ENCODE measurements at regions not wholly inside any gene's neighbourhood (a gene's known extent, or its start where the extent isn't known, plus 50 kb on each side); places are given as distances from the start of the nearest gene placed in this dataset.
"Not testable (repeated sequence)": the region's sequence is repeated elsewhere in the genome, so short reads cannot be mapped to it uniquely, and the experiment has no call there.

DNA sequence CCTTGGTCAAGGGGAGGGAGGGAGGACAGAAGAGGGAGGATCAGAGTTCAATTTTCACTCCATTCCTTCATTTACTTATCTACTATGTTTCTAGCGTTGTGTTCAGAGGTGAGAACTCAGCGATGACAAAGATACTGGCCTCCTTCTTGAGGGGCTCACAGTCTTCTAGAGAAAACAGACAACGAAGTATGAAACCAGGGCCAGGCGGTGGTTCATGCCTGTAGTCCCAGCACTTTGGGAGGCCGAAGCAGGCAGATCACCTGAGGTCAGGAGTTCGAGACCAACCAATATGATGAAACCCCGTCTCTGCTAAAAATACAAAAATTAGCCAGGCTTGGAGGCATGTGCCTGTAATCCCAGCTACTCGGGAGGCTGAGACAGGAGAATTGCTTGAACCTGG is 277.4 kb downstream of the MYCN start:
- DNase-seq (ENCODE audit: low read depth): not testable (repeated sequence)

DNA sequence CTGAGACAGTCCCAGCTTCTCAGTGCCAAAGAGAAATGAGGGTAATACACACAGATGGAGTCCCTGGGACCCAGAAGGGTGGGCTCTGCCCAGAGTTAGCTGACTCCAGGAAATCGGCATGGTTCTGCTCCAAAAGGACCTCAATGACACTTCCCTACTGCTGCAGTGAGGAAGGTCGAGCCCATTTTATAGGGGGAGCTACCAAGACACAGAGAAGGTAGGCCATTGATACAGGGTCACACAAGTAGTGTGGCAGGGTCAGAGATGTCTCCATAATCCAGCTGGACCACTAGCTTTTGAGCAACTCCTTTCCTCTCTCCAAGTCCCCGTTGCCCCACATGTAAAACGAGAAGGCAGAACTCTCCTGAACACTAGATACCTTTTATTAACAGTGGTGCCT is 276.9 kb downstream of the MYCN start:
- no peak for DNase-seq (ENCODE audit: low read depth)

DNA sequence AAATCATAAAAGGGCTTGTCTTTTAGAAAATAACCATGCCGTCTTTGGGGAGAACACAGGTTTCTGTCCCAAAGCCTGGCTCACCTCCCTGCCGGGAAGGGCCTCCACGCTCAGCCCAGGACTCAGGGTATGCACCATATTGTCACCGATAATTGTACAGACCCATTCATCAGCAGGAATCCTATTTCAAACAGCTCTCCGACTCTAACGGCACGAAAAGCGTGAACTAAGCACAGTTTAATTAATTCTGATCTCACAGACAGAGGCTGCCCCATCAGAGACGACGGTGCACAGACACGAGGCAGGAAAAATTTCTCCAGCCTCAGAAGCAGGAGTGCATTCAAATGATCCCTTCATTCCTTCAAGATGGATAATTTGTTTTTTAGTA is 276.2 kb downstream of the MYCN start:
- no peak for DNase-seq (ENCODE audit: low read depth)

DNA sequence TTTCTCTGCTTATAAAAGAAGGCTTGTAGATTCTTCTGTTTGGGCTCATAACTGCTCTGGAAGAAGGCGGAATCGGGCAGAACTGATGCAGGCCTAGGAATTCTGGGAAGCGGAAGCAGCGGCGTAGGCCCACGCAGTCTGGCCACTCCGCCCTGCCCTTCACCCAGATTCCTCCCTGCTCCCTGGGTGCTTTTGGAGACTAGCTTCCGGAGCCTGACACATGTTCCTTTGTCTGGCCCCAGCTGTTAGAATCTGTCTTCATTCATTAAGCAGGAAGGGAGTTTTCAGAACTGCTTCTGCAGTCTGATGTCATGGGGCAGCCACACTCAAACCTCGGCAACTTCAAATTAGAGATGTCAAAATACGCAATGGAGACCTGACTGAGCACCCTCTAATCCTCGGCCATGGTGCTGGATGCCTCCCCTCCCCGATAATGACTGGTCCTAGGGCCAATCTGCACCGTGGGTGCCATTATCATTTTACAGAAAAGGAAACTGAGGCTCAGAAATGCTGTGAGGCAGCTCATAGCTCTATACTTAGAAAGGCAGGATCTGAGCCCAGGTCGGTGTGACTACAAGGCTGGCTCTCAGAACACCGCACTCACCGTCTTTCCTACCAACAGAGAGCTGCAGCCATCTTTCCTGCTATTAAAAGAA is 275.7 kb downstream of the MYCN start:
- no peak for DNase-seq (ENCODE audit: low read depth)

DNA sequence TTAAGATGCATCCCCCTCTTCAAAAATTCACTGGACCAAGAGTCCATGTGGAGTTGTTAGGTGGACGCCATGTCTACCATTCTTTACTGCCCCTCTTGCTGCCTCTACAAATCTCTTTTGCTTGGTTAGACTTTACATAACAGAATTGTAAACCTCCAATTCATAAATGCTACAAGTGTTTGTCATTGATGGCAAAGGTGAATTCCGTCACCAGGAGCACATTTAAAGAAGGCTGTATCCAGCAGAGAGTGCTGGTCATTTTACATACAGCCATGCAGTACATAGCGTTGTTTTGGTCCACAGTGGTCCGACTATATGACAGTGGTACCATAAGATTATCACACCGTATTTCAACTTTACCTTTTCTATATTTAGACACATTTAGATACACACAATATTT is 274.5 kb downstream of the MYCN start:
- DNase-seq (ENCODE audit: low read depth): no peak

DNA sequence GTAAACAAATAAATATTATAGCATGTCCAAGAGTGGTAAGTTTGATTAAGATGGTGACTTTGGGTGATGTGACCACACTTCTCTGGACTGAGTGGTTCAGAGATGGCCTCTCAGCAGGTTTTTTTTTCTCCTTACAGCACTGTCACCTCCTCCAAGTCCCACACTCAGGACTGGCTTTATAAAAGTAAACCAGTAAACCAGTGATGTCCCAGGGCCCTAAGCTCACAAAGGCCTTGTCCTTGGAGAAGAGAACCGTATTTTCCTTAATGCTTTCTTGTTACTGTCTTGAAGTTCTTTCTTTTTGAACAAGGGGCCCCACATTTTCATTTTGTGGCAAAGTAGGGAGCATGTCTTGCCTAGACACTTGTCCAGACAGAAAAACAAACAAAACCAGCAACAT is 274.0 kb downstream of the MYCN start:
- DNase-seq (ENCODE audit: low read depth): no peak

DNA sequence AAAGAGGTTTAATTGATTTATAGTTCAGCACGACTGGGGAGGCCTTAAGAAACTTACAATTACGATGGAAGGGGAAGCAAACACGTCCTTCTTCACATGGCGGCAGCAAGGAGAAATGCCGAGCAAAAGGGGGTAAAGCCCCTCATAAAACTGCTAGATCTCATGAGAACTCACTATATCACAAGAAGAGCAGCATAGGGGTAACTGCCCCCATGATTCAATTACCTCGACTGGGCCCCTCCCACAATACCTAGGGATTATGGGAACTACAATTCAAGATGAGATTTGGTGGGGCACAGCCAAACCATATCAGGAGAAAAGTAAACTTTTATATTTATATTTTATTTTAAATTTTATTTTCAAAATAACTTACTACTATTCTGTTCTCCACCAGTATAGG is 272.0 kb downstream of the MYCN start:
- DNase-seq (ENCODE audit: low read depth): no peak

DNA sequence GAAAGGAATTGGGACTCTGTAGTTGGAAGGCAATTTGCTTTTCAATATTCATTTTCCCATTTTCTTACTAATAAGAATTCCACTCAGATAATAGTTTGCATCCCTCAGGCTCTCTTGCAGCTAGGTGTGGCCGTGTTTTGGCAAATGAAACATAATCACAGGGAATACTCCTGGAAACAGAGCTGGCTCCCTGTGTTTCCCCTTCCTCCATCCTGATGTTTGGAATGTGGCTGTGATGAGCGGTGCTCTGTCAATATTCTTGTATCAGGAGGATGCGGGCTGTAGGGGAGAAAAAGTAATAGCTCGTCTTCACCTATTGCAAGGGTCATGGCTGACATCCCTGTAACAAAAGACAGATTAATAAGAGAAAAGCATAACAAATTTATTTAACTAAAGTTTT is 271.0 kb downstream of the MYCN start:
- no peak for DNase-seq (ENCODE audit: low read depth)

DNA sequence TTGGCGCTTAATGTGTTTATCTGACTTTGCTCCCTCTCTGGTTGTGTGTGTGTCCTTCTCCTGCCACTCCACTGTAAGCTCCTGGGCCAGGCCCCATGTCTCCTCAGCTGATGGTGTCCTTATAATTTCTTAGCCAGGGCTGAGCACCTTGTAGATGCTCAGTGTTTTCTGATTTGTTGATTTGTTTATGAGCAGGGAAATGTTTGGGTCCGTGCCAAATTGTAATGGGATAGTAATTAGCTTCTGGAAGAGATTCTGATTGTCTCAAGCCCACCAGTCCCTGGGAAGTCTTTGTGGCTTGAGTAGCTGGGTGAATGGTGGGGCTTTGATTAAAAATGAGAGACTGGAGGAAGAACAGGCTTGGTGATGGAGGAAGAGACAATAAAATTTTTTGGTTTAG is 270.5 kb downstream of the MYCN start:
- DNase-seq (ENCODE audit: low read depth): no peak

DNA sequence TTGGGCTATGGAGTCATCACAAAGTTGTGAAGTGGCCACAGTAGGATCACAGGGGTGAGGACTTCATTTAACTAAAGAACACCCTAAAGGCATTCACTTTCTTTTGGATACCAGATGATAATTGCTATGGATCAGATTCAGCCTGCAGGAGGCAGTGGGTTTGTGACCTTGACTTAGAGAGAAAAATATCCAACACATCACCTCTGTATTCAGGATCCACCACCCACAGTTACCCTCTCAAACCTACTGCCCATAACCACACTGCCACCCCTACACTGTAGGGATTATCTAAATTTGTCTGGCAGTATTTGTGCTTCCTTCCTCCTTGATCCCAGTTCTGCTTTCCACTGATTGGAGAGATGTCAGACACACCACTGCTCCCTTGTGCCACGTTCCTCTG is 269.4 kb downstream of the MYCN start:
- DNase-seq (ENCODE audit: low read depth): no peak

DNA sequence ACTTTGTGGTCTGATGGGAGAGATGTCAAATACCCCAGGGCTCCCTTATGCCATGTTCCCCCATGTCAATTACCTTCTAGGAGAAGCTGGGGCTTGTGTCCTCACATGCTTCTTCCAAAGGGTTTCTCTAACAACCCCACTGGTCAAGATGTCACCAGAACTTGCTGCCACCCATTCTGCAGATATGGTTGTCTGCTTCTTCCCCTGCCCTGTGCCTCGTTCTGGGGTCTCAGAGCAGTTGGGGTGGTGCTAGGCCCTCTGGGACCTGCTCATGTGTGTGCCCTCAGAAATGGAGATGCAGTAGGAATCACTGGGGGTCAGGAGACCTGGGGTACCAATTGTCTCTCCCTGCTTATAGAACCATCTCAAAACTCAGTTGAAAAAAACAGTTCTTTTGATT is 268.6 kb downstream of the MYCN start:
- DNase-seq (ENCODE audit: low read depth): no peak

DNA sequence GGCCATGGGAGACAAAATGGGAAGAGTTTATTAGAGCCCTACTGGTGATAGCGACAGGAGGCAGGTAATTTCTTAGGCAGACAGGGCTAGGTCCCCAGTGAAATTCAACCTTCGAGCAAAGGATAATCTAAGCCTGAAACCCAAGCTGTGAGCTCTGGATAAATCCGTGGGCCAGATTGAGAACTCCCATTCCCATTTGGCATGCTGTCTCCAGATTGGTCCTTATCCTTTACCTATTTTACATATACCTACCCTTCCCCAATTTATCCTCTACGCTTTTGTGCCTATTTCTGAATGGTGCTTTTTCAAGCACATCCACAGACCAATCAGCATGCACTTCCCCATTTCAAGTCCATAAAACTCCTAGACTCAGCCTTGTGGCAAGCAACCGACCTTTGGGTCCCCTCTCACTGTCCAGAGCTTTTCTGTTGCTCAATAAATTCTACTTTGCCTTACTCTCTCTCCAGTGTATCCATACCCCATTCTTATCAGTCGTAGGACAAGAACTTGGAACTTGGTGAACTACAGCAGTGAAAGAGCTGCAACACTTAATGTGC is 268.0 kb downstream of the MYCN start:
- DNase-seq (ENCODE audit: low read depth): no peak

DNA sequence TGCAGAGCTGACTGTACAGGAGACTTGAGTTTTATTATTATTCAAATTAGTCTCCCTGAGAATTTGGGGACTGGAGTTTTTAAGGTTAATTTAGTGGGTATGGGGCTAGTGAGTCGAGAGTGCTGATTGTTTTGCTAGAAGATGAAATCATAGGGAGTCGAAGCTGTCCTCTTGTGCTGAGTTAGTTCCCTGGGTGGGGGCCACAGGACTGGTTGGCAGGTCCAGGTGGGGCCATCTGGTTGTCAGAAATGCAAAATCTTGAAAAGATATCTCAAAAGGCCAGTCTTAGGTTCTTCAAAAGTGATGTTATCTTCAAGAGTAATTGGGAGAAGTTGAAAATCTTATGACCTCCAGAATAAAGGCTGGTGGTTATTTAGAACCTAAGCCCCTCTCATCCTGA is 267.3 kb downstream of the MYCN start:
- no peak for DNase-seq (ENCODE audit: low read depth)

DNA sequence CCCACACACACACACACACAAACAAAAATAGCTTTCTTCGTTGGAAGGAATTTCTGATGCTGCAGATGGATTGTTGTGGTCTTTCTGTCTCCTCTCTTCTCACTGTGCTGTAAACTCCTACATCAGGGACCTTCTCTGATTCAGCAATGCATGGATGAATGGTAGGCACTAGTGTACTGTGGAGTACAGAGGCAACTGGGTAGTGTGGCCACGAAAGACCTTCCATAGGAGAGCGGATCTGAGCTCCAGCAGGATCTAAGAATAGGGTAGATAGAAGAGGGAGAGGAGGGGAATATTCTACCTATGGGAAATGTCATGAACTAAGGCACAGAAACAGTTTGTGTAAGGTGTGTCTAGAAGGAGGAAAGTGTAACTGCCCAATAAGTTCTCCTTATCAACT is 266.8 kb downstream of the MYCN start:
- DNase-seq (ENCODE audit: low read depth): no peak

DNA sequence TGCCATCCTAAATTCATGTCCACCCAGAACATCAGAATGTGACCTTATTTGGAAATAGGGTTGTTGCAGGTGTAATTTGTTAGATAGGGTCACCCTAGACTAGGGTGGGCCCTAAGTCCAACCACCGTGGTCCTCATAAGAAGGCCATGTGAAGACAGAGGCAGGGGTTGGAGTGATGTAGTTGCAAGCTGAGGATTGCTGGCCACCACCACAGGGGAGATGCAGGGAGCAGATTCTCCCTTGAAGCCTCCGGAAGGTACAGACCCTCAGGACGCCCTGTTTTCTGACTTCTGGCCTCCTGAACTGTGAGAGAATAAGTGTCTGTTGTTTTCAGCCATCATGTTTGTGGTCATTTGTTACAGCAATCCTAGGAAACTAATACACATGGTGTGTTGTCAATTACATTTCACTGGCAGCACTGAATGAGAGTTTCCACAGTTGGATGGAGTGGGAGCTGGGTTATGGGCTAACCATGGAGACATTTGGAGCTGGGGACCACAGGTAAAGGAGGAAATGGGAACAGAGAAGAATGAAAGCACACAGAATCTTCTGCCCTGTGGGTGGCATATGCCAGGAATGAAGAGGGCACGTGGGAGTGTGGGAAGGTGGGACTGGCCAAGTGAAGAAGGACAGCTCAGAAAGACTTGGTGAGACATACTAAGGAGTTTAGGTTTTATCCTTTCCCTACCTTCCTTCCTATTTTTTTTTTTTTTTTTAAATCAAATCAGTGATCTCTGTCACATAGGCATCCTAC is 266.0 kb downstream of the MYCN start:
- DNase-seq (ENCODE audit: low read depth): no peak

DNA sequence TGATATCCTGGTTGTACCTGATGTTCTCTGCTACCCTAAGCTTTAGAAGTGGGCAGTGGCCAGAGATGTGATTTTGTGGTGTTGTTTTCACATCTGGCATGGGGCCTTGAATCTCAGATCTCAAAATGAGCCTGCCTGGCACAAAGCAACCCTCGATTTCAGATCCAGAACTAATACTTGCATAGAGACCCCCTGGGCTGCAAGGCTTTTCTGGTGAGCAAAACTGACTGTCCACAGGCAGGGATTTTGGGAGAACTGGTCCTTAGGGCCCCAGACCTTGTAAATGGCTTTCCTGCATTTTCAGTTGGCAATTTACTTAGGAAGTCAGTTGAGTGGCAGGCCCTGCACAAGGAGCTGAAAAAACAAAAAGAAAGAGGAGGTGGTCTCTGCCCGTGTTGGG is 265.3 kb downstream of the MYCN start:
- no peak for DNase-seq (ENCODE audit: low read depth)

DNA sequence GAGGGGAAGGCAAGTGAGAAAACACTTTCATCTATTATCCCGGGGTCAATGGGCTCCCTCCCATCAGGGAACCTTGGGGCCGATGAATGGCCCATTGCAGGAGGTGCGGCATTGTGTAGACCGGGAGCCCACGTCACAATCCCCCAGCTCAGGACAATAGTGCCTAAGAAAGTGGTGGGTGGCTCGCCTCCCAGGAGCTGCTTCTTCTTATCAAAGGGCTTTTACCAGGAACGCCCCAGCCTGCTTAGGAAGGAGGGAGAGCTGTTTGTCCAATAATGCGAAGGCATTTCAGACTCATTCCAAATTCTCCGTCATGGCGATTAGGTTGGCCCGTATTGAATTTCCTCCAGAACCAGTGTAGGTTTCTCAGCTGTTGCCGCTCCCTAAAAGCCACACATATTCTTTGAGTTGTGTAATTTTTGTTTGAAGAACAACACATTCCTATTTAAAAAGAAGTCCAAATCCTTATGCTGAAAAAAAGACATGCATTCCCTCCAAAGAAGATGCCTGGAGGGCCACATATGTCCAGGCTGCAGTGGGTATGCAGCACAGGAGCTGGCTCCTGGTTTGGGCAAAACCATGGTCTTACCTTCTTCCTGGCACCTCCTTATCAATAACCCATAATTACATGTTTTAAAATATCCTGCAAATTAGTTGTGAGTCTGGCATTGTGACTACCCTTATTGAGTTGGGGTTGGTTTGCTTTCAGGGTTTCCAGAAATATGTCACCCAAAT is 264.7 kb downstream of the MYCN start:
- DNase-seq (ENCODE audit: low read depth): no peak

DNA sequence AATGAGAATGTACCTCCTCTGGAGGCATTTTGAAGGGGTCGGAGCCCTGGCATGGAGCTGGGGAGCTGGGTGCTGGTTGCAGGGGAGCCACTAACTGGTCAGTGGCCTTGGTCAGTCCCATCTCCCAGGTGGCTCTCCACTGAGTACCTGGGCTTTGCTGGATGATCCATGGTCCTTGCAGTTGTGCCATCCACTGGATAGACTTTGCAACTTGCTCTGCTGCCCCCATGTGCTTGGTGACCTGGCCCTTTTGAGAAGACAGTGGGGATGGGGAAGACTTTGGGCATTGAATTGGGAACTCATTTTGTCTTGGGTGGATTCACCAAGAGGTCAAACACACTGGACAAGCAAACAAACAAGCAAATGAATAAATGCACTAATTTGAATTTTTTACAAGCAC is 263.9 kb downstream of the MYCN start:
- DNase-seq (ENCODE audit: low read depth): no peak

DNA sequence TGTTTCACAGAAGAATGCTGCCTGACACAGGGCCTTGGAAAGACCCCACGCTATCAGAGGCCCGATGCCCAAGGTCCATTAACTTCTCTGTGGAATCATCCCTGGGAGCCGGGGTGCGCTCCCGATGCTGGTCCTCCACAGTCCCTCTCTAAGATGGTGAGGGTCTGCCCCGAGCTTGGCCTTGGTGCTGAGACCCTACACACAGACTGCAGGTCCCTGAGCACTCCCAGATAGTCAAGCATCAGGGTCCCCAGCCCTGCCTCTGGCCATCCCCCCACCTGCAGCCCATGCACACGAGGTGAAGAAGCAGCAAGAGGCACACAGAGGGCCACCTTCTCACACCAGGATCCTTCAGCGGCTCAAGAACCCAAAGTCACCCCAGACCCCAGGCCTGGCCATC is 263.3 kb downstream of the MYCN start:
- DNase-seq (ENCODE audit: low read depth): no peak

DNA sequence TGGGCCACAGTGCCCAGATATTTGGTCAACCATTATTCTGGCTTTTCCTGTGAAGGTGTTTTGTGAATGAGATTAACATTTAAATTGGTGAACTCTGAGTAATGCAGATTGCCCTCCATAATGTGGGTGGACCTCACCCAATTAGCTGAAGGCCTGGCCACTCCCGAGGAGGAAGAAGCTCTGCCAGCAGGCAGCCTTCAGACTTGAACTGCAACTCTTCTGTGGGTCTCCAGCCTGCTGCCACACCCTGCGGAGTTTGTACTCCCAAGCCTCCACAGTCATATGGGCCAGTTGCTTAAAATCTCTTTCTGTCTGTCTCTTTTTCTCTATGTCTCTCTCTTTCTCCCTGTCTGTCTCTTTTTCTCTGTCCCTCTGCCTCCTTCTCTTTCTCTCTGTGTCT is 262.7 kb downstream of the MYCN start:
- no peak for DNase-seq (ENCODE audit: low read depth)

DNA sequence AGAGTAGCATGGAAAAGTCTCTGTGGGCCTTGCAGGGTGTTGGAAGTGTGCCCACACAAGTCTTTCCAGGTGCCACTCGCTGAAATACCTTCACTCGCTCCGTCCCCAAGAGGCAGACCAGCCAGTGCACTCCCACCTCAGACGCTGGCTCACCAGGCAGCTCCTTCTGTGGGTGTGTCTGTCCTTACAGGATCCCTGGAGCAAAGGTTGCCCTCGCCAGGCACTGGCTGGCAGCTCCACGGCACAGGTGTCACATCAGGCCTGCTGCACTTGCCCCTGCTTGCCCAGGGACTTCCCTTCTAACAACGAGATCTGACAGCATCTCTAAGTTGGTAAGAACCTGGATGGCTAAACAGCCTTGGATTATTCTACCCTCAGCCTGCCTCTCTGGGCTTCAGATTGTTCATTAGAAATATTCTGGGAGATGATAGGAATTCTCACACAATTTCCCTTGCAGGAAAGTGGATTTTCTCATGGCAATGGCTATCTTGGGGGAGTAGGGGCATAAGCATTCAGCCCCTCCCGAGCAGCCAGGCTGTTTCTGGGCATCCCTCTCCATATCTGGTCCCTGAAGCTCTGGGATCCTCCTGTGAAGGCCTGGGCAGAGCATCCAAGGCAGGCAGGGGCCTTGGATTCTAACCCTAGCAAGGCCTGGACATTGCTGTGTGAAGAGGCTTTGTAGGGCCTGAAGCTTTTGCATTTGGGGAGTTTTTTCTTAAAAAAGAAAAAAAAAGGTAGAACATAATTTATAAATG is 262.1 kb downstream of the MYCN start:
- no peak for DNase-seq (ENCODE audit: low read depth)

DNA sequence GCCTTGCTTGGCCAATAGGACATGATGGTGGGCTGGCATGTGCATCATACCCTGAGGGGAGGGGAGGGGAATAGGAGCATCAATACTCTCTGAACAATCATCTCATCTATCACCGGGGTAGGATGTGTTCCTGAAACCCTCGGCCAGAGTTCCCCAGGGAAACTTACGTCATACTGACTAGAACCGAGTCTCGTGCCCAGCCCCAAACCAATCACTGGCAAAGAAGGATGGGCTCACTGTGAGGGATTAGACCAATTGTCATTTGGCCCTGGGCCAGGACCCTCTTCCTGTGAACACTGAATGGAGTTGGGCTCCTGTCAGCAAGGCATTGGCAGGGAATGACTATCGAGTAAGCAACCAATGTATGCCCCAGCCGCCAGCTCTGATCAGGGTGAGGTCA is 261.5 kb downstream of the MYCN start:
- no peak for DNase-seq (ENCODE audit: low read depth)
